GM23338 (cell line): ENCODE measurements at regions not wholly inside any gene's neighbourhood (a gene's known extent, or its start where the extent isn't known, plus 50 kb on each side); places are given as distances from the start of the nearest gene placed in this dataset.

Source experiments
- ATAC-seq: fragments of 200-7000 bp; cut with Tn5 transposase; 3 replicates; pipeline ENCODE4 v1.9.1; 2020
- DNase-seq: peaks from one replicate; pipeline ENCODE4 v3.0.0-alpha.2; 2015; ENCODE audit warnings: low spot score
- H2AFZ ChIP-seq: fragments of 200-600 bp; sonication (generic); 2 replicates; pipeline ENCODE4 v1.8.0; 2016; ENCODE audit warnings: antibody characterized with exemption, mild to moderate bottlenecking, moderate library complexity
- H3F3A ChIP-seq: fragments of 200-600 bp; sonication (generic); replicated peaks from 2 replicates; pipeline ENCODE4 v1.8.0; 2017; ENCODE audit warnings: antibody characterized with exemption, mixed run types, low read depth
- H3K27ac ChIP-seq: fragments of 200-600 bp; sonication (generic); 2 replicates; pipeline ENCODE4 v1.6.1; 2016; ENCODE audit warnings: low read depth
- H3K27me3 ChIP-seq: fragments of 200-600 bp; sonication (generic); 2 replicates; pipeline ENCODE4 v1.8.0; 2016; ENCODE audit warnings: mild to moderate bottlenecking, mixed run types, moderate library complexity; ENCODE audit not compliant: insufficient read depth
- H3K36me3 ChIP-seq: fragments of 200-600 bp; sonication (generic); 2 replicates; pipeline ENCODE4 v1.8.0; 2016; ENCODE audit warnings: mild to moderate bottlenecking; ENCODE audit not compliant: insufficient read depth
- H3K4me1 ChIP-seq: fragments of 200-600 bp; sonication (generic); 2 replicates; pipeline ENCODE4 v1.8.0; 2016; ENCODE audit warnings: mild to moderate bottlenecking, moderate library complexity; ENCODE audit not compliant: insufficient read depth
- H3K4me2 ChIP-seq: fragments of 200-600 bp; sonication (generic); 2 replicates; pipeline ENCODE4 v1.7.1; 2017; ENCODE audit warnings: mixed run types
- H3K4me3 ChIP-seq: fragments of 200-600 bp; sonication (generic); 2 replicates; pipeline ENCODE4 v1.6.1; 2016; ENCODE audit warnings: mixed run types
- H3K79me2 ChIP-seq: fragments of 200-600 bp; sonication (generic); replicated peaks from 2 replicates; pipeline ENCODE4 v1.8.0; 2017; ENCODE audit warnings: mild to moderate bottlenecking; ENCODE audit not compliant: insufficient read depth
- H3K9me2 ChIP-seq: fragments of 200-600 bp; sonication (generic); 2 replicates; pipeline ENCODE4 v1.8.0; 2017; ENCODE audit not compliant: insufficient read depth
- H4K20me1 ChIP-seq: fragments of 200-600 bp; sonication (generic); replicated peaks from 2 replicates; pipeline ENCODE4 v1.8.0; 2017; ENCODE audit warnings: mild to moderate bottlenecking; ENCODE audit not compliant: insufficient read depth
- H3K27ac Mint-ChIP-seq: 2 replicates; pipeline ENCODE4 v1.8.0; 2020; ENCODE audit warnings: inconsistent platforms, mild to moderate bottlenecking, moderate library complexity, mixed read lengths
- H3K27me3 Mint-ChIP-seq: 3 replicates; pipeline ENCODE4 v1.8.0; 2022; ENCODE audit warnings: low read depth, mild to moderate bottlenecking, moderate library complexity, mixed read lengths, inconsistent platforms; ENCODE audit not compliant: insufficient read depth, poor library complexity
- H3K36me3 Mint-ChIP-seq: 3 replicates; pipeline ENCODE4 v1.8.0; 2021; ENCODE audit warnings: low read depth, mild to moderate bottlenecking, inconsistent platforms, moderate library complexity, mixed read lengths
- H3K4me1 Mint-ChIP-seq: 3 replicates; pipeline ENCODE4 v1.8.0; 2020; ENCODE audit warnings: mild to moderate bottlenecking, inconsistent platforms, mixed read lengths
- H3K4me3 Mint-ChIP-seq: 3 replicates; pipeline ENCODE4 v1.8.0; 2021; ENCODE audit warnings: moderate library complexity, mild to moderate bottlenecking, inconsistent platforms, mixed read lengths
- H3K9me3 Mint-ChIP-seq: 3 replicates; pipeline ENCODE4 v1.8.0; 2020; ENCODE audit warnings: moderate library complexity, mild to moderate bottlenecking, inconsistent platforms, mixed read lengths
- CREB1 ChIP-seq: fragments of 250-450 bp; sonication (Bioruptor Pico); IDR thresholded peaks from 2 replicates; pipeline ENCODE4 v1.5.0; 2020; ENCODE audit warnings: low read depth, mild to moderate bottlenecking, moderate library complexity
- EZH2 ChIP-seq: fragments of 200-600 bp; sonication (generic); IDR thresholded peaks from one replicate; pipeline ENCODE4 v1.8.0; 2017; ENCODE audit warnings: antibody characterized with exemption, mild to moderate bottlenecking, low read depth; ENCODE audit not compliant: unreplicated experiment
- EZH2phosphoT487 ChIP-seq: fragments of 200-600 bp; sonication (generic); IDR thresholded peaks from one replicate; pipeline ENCODE4 v1.8.1; 2018; ENCODE audit warnings: antibody characterized with exemption; ENCODE audit not compliant: unreplicated experiment
- JUNB ChIP-seq: IDR thresholded peaks from one replicate; pipeline ENCODE4 v1.6.1; 2016; ENCODE audit warnings: antibody characterized with exemption; ENCODE audit not compliant: unreplicated experiment
- POLR2AphosphoS5 ChIP-seq: IDR thresholded peaks from 2 replicates; pipeline ENCODE4 v1.6.1; 2016; ENCODE audit warnings: antibody characterized with exemption, low read depth
- STAT1 ChIP-seq: IDR thresholded peaks from one replicate; pipeline ENCODE4 v1.6.1; 2016; ENCODE audit warnings: antibody characterized with exemption; ENCODE audit not compliant: unreplicated experiment
- ZNF331 ChIP-seq: fragments of 250-450 bp; sonication (Bioruptor Pico); IDR thresholded peaks from 2 replicates; pipeline ENCODE4 v1.5.0; 2020; ENCODE audit warnings: low read depth, mild to moderate bottlenecking, moderate library complexity
- TF ChIP-seq, protein P1 (sequence below), 2 experiments: fragments of 200-600 bp in 1 of 2; sonication (generic) in 1 of 2; conservative IDR thresholded peaks; 2 replicates each; pipeline versions ENCODE4 v1.5.1 to v1.6.1; 2016 to 2017; ENCODE audit warnings: antibody characterized with exemption in 2 of 2, low read depth in 2 of 2, mild to moderate bottlenecking in 2 of 2, moderate library complexity in 1 of 2
- TF ChIP-seq, protein P2 (sequence below): IDR thresholded peaks from 2 replicates; pipeline ENCODE4 v1.6.1; 2016; ENCODE audit warnings: antibody characterized with exemption
- TF ChIP-seq, protein P3 (sequence below): IDR thresholded peaks from one replicate; pipeline ENCODE4 v1.6.1; 2018; ENCODE audit warnings: antibody characterized with exemption; ENCODE audit not compliant: unreplicated experiment

DNA sequence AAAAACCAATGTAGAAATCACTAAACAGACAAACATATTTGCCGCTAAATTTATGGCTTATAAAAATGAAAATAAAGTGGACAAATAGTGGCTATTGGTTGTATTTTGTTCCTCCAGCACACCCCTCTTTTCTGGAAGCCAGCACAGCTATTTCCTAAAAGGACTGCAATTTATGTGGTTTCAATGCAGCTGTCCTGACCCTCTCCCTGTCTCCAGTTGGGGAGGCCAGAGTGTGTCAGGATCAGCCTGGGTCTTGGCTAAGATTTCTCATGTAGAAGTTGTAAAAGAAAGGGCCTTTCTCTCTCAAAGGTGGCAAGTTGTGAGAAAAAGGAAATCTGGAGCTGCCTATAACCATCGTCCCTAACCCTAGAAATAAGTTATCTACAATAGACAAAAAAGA is 165.6 kb downstream of the ALDH8A1 start (continued):
- TF ChIP-seq, protein P1, sequence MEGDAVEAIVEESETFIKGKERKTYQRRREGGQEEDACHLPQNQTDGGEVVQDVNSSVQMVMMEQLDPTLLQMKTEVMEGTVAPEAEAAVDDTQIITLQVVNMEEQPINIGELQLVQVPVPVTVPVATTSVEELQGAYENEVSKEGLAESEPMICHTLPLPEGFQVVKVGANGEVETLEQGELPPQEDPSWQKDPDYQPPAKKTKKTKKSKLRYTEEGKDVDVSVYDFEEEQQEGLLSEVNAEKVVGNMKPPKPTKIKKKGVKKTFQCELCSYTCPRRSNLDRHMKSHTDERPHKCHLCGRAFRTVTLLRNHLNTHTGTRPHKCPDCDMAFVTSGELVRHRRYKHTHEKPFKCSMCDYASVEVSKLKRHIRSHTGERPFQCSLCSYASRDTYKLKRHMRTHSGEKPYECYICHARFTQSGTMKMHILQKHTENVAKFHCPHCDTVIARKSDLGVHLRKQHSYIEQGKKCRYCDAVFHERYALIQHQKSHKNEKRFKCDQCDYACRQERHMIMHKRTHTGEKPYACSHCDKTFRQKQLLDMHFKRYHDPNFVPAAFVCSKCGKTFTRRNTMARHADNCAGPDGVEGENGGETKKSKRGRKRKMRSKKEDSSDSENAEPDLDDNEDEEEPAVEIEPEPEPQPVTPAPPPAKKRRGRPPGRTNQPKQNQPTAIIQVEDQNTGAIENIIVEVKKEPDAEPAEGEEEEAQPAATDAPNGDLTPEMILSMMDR (conservative IDR thresholded peaks at IDR 0.05; ENCODE audit: low read depth in 2 of 2), result no peak

DNA sequence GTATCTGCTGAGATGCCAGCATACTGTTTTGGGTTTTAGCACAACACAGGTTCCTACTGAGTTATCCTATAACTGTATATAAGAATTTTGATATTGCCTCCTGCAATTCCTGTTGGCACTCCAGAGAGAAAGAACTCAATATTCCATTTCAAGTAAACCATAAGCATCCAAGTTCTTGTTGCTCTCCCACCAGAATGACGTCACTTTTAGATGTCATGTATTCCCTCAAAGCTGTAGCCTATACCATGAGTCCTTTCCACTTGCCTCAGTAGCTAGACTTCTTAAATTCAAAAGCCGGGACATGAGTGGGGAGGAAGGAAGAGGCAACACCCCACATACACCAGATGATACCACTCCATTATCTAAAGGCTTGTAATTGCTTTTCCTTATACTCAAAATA is 171.5 kb downstream of the ALDH8A1 start:
- no peaks in the 10 kb centered on the region for H3K4me1 ChIP-seq
- H3K9me3 Mint-ChIP-seq, result peaks cover 18% of the 10 kb centered on the region
- ATAC-seq (no peak), DNase-seq (no peak)
- H3F3A ChIP-seq, result no peaks in the 10 kb centered on the region
- peaks cover 6% of the 10 kb centered on the region; the same call in 1 of the 2 replicates for H3K9me2 ChIP-seq
- H3K4me3 Mint-ChIP-seq, result no peak overlapping the region
- no peak overlapping the region for H3K27ac ChIP-seq
- H2AFZ ChIP-seq, result no peak overlapping the region
- H3K79me2 ChIP-seq, result no peaks in the 10 kb centered on the region
- no peak overlapping the region for H3K27ac Mint-ChIP-seq
- H3K4me1 Mint-ChIP-seq, result no peaks in the 10 kb centered on the region
- no peaks in the 10 kb centered on the region for H4K20me1 ChIP-seq
- no peak overlapping the region for H3K4me3 ChIP-seq
- H3K36me3 Mint-ChIP-seq, result peaks cover 9% of the 10 kb centered on the region; the same call in 1 of the 3 replicates
- peaks cover 3% of the 10 kb centered on the region for H3K27me3 Mint-ChIP-seq
- no peak overlapping the region for H3K4me2 ChIP-seq
- no peaks in the 10 kb centered on the region for H3K27me3 ChIP-seq
- H3K36me3 ChIP-seq, result no peaks in the 10 kb centered on the region
- TF ChIP-seq CREB1 (CRISPR knock-in tag), result no peak
- no peak for TF ChIP-seq STAT1
- TF ChIP-seq POLR2AphosphoS5, result no peak
- TF ChIP-seq JUNB, result no peak
- no peak for TF ChIP-seq ZNF331 (CRISPR knock-in tag)
- TF ChIP-seq, protein P2, sequence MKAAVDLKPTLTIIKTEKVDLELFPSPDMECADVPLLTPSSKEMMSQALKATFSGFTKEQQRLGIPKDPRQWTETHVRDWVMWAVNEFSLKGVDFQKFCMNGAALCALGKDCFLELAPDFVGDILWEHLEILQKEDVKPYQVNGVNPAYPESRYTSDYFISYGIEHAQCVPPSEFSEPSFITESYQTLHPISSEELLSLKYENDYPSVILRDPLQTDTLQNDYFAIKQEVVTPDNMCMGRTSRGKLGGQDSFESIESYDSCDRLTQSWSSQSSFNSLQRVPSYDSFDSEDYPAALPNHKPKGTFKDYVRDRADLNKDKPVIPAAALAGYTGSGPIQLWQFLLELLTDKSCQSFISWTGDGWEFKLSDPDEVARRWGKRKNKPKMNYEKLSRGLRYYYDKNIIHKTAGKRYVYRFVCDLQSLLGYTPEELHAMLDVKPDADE, result no peak
- no peak for TF ChIP-seq EZH2phosphoT487
- TF ChIP-seq, protein P3, sequence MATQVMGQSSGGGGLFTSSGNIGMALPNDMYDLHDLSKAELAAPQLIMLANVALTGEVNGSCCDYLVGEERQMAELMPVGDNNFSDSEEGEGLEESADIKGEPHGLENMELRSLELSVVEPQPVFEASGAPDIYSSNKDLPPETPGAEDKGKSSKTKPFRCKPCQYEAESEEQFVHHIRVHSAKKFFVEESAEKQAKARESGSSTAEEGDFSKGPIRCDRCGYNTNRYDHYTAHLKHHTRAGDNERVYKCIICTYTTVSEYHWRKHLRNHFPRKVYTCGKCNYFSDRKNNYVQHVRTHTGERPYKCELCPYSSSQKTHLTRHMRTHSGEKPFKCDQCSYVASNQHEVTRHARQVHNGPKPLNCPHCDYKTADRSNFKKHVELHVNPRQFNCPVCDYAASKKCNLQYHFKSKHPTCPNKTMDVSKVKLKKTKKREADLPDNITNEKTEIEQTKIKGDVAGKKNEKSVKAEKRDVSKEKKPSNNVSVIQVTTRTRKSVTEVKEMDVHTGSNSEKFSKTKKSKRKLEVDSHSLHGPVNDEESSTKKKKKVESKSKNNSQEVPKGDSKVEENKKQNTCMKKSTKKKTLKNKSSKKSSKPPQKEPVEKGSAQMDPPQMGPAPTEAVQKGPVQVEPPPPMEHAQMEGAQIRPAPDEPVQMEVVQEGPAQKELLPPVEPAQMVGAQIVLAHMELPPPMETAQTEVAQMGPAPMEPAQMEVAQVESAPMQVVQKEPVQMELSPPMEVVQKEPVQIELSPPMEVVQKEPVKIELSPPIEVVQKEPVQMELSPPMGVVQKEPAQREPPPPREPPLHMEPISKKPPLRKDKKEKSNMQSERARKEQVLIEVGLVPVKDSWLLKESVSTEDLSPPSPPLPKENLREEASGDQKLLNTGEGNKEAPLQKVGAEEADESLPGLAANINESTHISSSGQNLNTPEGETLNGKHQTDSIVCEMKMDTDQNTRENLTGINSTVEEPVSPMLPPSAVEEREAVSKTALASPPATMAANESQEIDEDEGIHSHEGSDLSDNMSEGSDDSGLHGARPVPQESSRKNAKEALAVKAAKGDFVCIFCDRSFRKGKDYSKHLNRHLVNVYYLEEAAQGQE, result no peak
- TF ChIP-seq EZH2, result no peak
- TF ChIP-seq, protein P1 (conservative IDR thresholded peaks at IDR 0.05; ENCODE audit: low read depth in 2 of 2), result no peak
